IMR-90 (cell line): ENCODE measurements at regions not wholly inside any gene's neighbourhood (a gene's known extent, or its start where the extent isn't known, plus 50 kb on each side); places are given as distances from the start of the nearest gene placed in this dataset.

Experiments
- ATAC-seq: fragments of 200-7000 bp; cut with Tn5 transposase; 2 replicates; pipeline ENCODE4 v1.9.1; 2020; ENCODE audit warnings: low read depth, mild to moderate bottlenecking, moderate library complexity
- BruUV-seq: library from RNA; stranded (reverse); fragments of 400-500 nt; replicated peaks from 2 replicates; lab custom pipeline; 2021; lab: Mats Ljungman, UMichigan
- CTCF ChIA-PET: fragments of 300-600 bp; formaldehyde crosslinking; extraction: SDS; loops from one replicate; lab custom pipeline; 2021; ENCODE audit warnings: antibody characterized with exemption; lab: Yijun Ruan, JAX
- POLR2A ChIA-PET: fragments of 300-600 bp; sonication (Branson Sonifier 250); formaldehyde crosslinking; loops from one replicate; lab custom pipeline; 2022; ENCODE audit warnings: antibody characterized with exemption; ENCODE audit not compliant: unreplicated experiment; lab: Charles Lee
- DNase-seq: peaks from one replicate; pipeline ENCODE4 v3.0.0; 2013
- H2AFZ ChIP-seq: replicated peaks from 2 replicates; pipeline ENCODE3; 2013; ENCODE audit warnings: low read length, mild to moderate bottlenecking; ENCODE audit not compliant: poor library complexity
- H2AK5ac ChIP-seq: 2 replicates; pipeline ENCODE4 v1.6.1; 2013; ENCODE audit warnings: low read depth, low read length, inconsistent platforms
- H2AK9ac ChIP-seq: replicated peaks from 2 replicates; pipeline ENCODE3; 2013; ENCODE audit warnings: mild to moderate bottlenecking, low read depth, low read length, moderate library complexity; ENCODE audit not compliant: poor library complexity
- H2BK120ac ChIP-seq: 2 replicates; pipeline ENCODE4 v1.6.1; 2013; ENCODE audit warnings: low read depth, low read length, inconsistent platforms
- H2BK15ac ChIP-seq: 3 replicates; pipeline ENCODE4 v1.6.1; 2013; ENCODE audit warnings: low read depth, low read length, inconsistent platforms
- H2BK20ac ChIP-seq: 2 replicates; pipeline ENCODE4 v1.6.1; 2013; ENCODE audit warnings: low read depth, mild to moderate bottlenecking, inconsistent platforms, low read length, moderate library complexity
- H2BK5ac ChIP-seq: 2 replicates; pipeline ENCODE4 v1.6.1; 2013; ENCODE audit warnings: mild to moderate bottlenecking, low read depth, low read length, inconsistent platforms; ENCODE audit not compliant: poor library complexity, severe bottlenecking
- H3K14ac ChIP-seq: replicated peaks from 2 replicates; pipeline ENCODE4 v1.6.1; 2013; ENCODE audit warnings: low read depth, low read length, inconsistent platforms
- H3K18ac ChIP-seq: 2 replicates; pipeline ENCODE4 v1.6.1; 2013; ENCODE audit warnings: low read depth, low read length, control low read depth
- H3K23ac ChIP-seq: 2 replicates; pipeline ENCODE4 v1.6.1; 2013; ENCODE audit warnings: low read depth, low read length, inconsistent platforms
- H3K27ac ChIP-seq: 2 replicates; pipeline ENCODE4 v1.5.1; 2013; ENCODE audit warnings: mild to moderate bottlenecking, control low read depth, low read length; ENCODE audit not compliant: insufficient read depth
- H3K27me3 ChIP-seq: 2 replicates; pipeline ENCODE4 v1.6.1; 2013; ENCODE audit warnings: low read length; ENCODE audit not compliant: control insufficient read depth, insufficient read depth
- H3K36me3 ChIP-seq: 2 replicates; pipeline ENCODE4 v1.6.1; 2013; ENCODE audit warnings: low read length, mixed read lengths; ENCODE audit not compliant: control insufficient read depth, insufficient read depth
- H3K4ac ChIP-seq: 2 replicates; pipeline ENCODE4 v1.6.1; 2013; ENCODE audit warnings: low read depth, low read length, inconsistent platforms
- H3K4me1 ChIP-seq: 2 replicates; pipeline ENCODE4 v1.6.1; 2013; ENCODE audit warnings: low read length, mixed read lengths; ENCODE audit not compliant: control insufficient read depth, insufficient read depth
- H3K4me2 ChIP-seq: 2 replicates; pipeline ENCODE4 v1.6.1; 2013; ENCODE audit warnings: low read depth, mild to moderate bottlenecking, control low read depth, low read length, moderate library complexity
- H3K4me3 ChIP-seq: 2 replicates; pipeline ENCODE4 v1.5.1; 2013; ENCODE audit warnings: low read depth, mild to moderate bottlenecking, control low read depth, low read length, moderate library complexity; ENCODE audit not compliant: insufficient read depth
- H3K56ac ChIP-seq: 2 replicates; pipeline ENCODE4 v1.6.1; 2013; ENCODE audit warnings: low read length, inconsistent platforms; ENCODE audit not compliant: insufficient read depth; ENCODE audit errors: extremely low read depth
- H3K79me1 ChIP-seq, 2 experiments: 2 replicates each; pipeline ENCODE4 v1.6.1; 2013; ENCODE audit warnings: low read length in 2 of 2, inconsistent platforms in 1 of 2, low read depth in 1 of 2
- H3K9ac ChIP-seq: 2 replicates; pipeline ENCODE4 v1.6.1; 2013; ENCODE audit warnings: low read depth, low read length, control low read depth
- H3K9me1 ChIP-seq: 2 replicates; pipeline ENCODE4 v1.6.1; 2013; ENCODE audit warnings: low read length, inconsistent platforms; ENCODE audit not compliant: insufficient read depth
- H3K9me3 ChIP-seq: 2 replicates; pipeline ENCODE4 v1.6.1; 2013; ENCODE audit warnings: low read length; ENCODE audit not compliant: control insufficient read depth, insufficient read depth
- H4K20me1 ChIP-seq: 2 replicates; pipeline ENCODE4 v1.6.1; 2013; ENCODE audit warnings: low read length, inconsistent platforms; ENCODE audit not compliant: insufficient read depth
- H4K5ac ChIP-seq: 2 replicates; pipeline ENCODE4 v1.6.1; 2013; ENCODE audit warnings: mild to moderate bottlenecking, low read depth, low read length, control low read depth
- H4K8ac ChIP-seq, 2 experiments: 2 replicates each; pipeline ENCODE4 v1.6.1; 2013; ENCODE audit warnings: low read depth in 2 of 2, low read length in 2 of 2, control low read depth in 1 of 2, inconsistent platforms in 1 of 2
- H4K91ac ChIP-seq: 2 replicates; pipeline ENCODE4 v1.6.1; 2013; ENCODE audit warnings: low read depth, low read length, inconsistent platforms; ENCODE audit not compliant: insufficient read depth
- BHLHE40 ChIP-seq: fragments of 150-350 bp; IDR thresholded peaks from 2 replicates; pipeline ENCODE4 v1.6.1; 2016; ENCODE audit warnings: mild to moderate bottlenecking, low read depth, low read length
- CEBPB ChIP-seq: IDR thresholded peaks from 2 replicates; pipeline ENCODE4 v1.6.1; 2012; ENCODE audit warnings: low read depth, low read length, improper control_type of control experiment
- FOS ChIP-seq: fragments of 150-350 bp; IDR thresholded peaks from 2 replicates; pipeline ENCODE4 v1.6.1; 2016; ENCODE audit warnings: low read depth, low read length
- MAFK ChIP-seq: IDR thresholded peaks from 2 replicates; pipeline ENCODE4 v1.6.1; 2012; ENCODE audit warnings: low read depth, low read length, improper control_type of control experiment
- MAZ ChIP-seq: IDR thresholded peaks from 2 replicates; pipeline ENCODE4 v1.6.1; 2012; ENCODE audit warnings: low read depth, mild to moderate bottlenecking, low read length, improper control_type of control experiment, moderate library complexity, borderline replicate concordance
- MXI1 ChIP-seq: IDR thresholded peaks from 2 replicates; pipeline ENCODE4 v1.6.1; 2012; ENCODE audit warnings: low read depth, mild to moderate bottlenecking, low read length, moderate library complexity, borderline replicate concordance
- NFE2L2 ChIP-seq: fragments of 150-350 bp; IDR thresholded peaks from 2 replicates; pipeline ENCODE4 v1.6.1; 2016; ENCODE audit warnings: low read depth, mild to moderate bottlenecking, low read length
- POLR2A ChIP-seq: IDR thresholded peaks from 2 replicates; pipeline ENCODE4 v1.6.1; 2012; ENCODE audit warnings: mild to moderate bottlenecking, low read depth, low read length
- RAD21 ChIP-seq: IDR thresholded peaks from 2 replicates; pipeline ENCODE4 v1.6.1; 2012; ENCODE audit warnings: low read length, improper control_type of control experiment
- RCOR1 ChIP-seq: IDR thresholded peaks from 2 replicates; pipeline ENCODE4 v1.6.1; 2012; ENCODE audit warnings: mild to moderate bottlenecking, low read length, improper control_type of control experiment; ENCODE audit not compliant: insufficient replicate concordance
- RFX5 ChIP-seq: IDR thresholded peaks from 2 replicates; pipeline ENCODE4 v1.8.0; 2012; ENCODE audit warnings: low read depth, mild to moderate bottlenecking, low read length, moderate library complexity
- SMC3 ChIP-seq: fragments of 150-350 bp; IDR thresholded peaks from 2 replicates; pipeline ENCODE4 v1.6.1; 2016; ENCODE audit warnings: low read depth, mild to moderate bottlenecking, antibody characterized with exemption, low read length, moderate library complexity
- WGBS, 2 experiments: methylation state at CpG; one replicate each; pipeline versions ENCODE4 v1.1.5 to v1.1.7; 2013; ENCODE audit warnings: missing lambda C conversion rate in 2 of 2; ENCODE audit not compliant: insufficient read length in 1 of 2; ENCODE audit errors: extremely low coverage in 2 of 2; 5-methylcytosine and 5-hydroxymethylcytosine counted together
- dilution Hi-C: fragments of 300-500 bp; cut with HindIII; formaldehyde crosslinking; loops from one replicate; pipeline ENCODE4 v1.14.3; 2018; ENCODE audit warnings: low sequenced_read_pairs; ENCODE audit not compliant: unreplicated experiment
- in situ Hi-C: fragments of 300-500 bp; cut with MboI; formaldehyde crosslinking; loops from 3 replicates; pipeline ENCODE4 v1.14.3; 2019; ENCODE audit warnings: low sequenced_read_pairs, inconsistent platforms, mixed read lengths
- intact Hi-C: fragments of 100-400 bp; cut with micrococcal nuclease; formaldehyde crosslinking; loops from 2 replicates; pipeline ENCODE4 v1.10.0; 2022
- TF ChIP-seq, protein P1 (sequence below): conservative IDR thresholded peaks from 2 replicates; pipeline ENCODE4 v1.5.1; 2012; ENCODE audit warnings: mild to moderate bottlenecking, low read depth, low read length, improper control_type of control experiment
- TF ChIP-seq, protein P2 (sequence below): fragments of 150-350 bp; IDR thresholded peaks from 2 replicates; pipeline ENCODE4 v1.6.1; 2017; ENCODE audit warnings: mild to moderate bottlenecking, antibody characterized with exemption, low read length, low read depth

DNA sequence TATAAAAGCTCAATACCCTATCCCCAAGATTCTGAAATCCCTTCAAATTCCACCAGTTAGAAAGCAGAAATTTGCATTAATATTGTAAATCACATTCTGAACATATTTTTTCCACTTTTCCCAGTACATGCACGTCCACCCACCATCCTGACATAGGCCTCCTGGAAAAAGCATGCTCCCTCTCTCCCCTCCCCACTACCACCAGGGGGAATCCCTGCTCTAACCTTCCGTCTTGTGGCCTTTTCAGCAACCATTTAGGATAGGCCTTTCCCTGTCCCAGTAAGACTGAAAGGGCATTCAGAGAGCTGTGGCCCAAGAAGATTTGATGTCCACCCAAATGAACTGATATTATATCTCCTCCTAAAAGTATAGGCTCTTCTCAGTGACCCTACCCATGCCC is 182.1 kb downstream of the ARRDC4 start:
- Histone ChIP-seq H3K23ac (no peak overlapping the region), H2AK5ac (no peak overlapping the region), H3K56ac (no peak overlapping the region), H2BK15ac (no peak overlapping the region), H3K36me3 (no peaks in the 10 kb centered on the region), H3K14ac (no peak overlapping the region), H4K8ac (no peak overlapping the region), H4K20me1 (no peaks in the 10 kb centered on the region), H3K27me3 (no peaks in the 10 kb centered on the region), H3K9me3 (peaks cover 23% of the 10 kb centered on the region), H3K79me1 (no peaks in the 10 kb centered on the region), H3K4ac (no peak overlapping the region), H2AK9ac (no peak overlapping the region), H3K9ac (no peak overlapping the region), H3K9me1 (no peaks in the 10 kb centered on the region), H3K4me2 (no peak overlapping the region), H4K5ac (no peak overlapping the region), H3K4me1 (no peaks in the 10 kb centered on the region), H2BK20ac (no peak overlapping the region), H3K4me3 (no peak overlapping the region), H2BK120ac (no peak overlapping the region), H2BK5ac (no peak overlapping the region), H3K27ac (no peak overlapping the region), H2AFZ (no peak overlapping the region), H4K91ac (no peak overlapping the region), H3K18ac (no peak overlapping the region)
- dilution Hi-C loops = no loop called here
- no peak for ATAC-seq
- no TSS peak for BruUV-seq
- TF ChIP-seq POLR2A (no peak), RAD21 (no peak), SMC3 (no peak), CEBPB (no peak), BHLHE40 (no peak), RCOR1 (no peak), MXI1 (no peak), NFE2L2 (no peak), MAZ (no peak), RFX5 (no peak), FOS (no peak), MAFK (no peak)
- TF ChIP-seq, protein P1, sequence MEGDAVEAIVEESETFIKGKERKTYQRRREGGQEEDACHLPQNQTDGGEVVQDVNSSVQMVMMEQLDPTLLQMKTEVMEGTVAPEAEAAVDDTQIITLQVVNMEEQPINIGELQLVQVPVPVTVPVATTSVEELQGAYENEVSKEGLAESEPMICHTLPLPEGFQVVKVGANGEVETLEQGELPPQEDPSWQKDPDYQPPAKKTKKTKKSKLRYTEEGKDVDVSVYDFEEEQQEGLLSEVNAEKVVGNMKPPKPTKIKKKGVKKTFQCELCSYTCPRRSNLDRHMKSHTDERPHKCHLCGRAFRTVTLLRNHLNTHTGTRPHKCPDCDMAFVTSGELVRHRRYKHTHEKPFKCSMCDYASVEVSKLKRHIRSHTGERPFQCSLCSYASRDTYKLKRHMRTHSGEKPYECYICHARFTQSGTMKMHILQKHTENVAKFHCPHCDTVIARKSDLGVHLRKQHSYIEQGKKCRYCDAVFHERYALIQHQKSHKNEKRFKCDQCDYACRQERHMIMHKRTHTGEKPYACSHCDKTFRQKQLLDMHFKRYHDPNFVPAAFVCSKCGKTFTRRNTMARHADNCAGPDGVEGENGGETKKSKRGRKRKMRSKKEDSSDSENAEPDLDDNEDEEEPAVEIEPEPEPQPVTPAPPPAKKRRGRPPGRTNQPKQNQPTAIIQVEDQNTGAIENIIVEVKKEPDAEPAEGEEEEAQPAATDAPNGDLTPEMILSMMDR = no peak
- TF ChIP-seq, protein P2, sequence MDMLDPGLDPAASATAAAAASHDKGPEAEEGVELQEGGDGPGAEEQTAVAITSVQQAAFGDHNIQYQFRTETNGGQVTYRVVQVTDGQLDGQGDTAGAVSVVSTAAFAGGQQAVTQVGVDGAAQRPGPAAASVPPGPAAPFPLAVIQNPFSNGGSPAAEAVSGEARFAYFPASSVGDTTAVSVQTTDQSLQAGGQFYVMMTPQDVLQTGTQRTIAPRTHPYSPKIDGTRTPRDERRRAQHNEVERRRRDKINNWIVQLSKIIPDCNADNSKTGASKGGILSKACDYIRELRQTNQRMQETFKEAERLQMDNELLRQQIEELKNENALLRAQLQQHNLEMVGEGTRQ = no peak
- no CpG with 5 or more reads among the region's 2 CpGs for WGBS, 2 experiments
- POLR2A ChIA-PET = no interaction called here
- no peak for DNase-seq
- intact Hi-C loops = no loop called here
- in situ Hi-C loops = no loop called here
- CTCF ChIA-PET = no interaction called here
